Stimulated activated naive CD8-positive, alpha-beta T cell treated with anti-CD3 and anti-CD28 coated beads, Interleukin-15, Interleukin-2, amounts not matched to agents 100 U/mL and 50 U/mL, for 24 hours (primary cell): ENCODE measurements at regions not wholly inside any gene's neighbourhood (a gene's known extent, or its start where the extent isn't known, plus 50 kb on each side); places are given as distances from the start of the nearest gene placed in this dataset.

ENCODE experiments used
- ATAC-seq: fragments of 150-1000 bp; cut with Tn5 transposase; one replicate; pipeline ENCODE4 v1.10.0; 2021
- DNase-seq: peaks from one replicate; pipeline ENCODE4 v3.0.0; 2021

GRCh38 chr1:87927391-87928280, 599.0 kb downstream of the LMO4 start:
- DNase-seq: no peak
- no peak for ATAC-seq

GRCh38 chr1:87928623-87929022, 599.9 kb downstream of the LMO4 start:
- ATAC-seq: no peak
- no peak for DNase-seq

GRCh38 chr1:87929906-87930305, 601.2 kb downstream of the LMO4 start:
- DNase-seq (no peak), ATAC-seq (no peak)

GRCh38 chr1:87930796-87931195, 602.1 kb downstream of the LMO4 start:
- ATAC-seq: no peak
- DNase-seq: no peak

GRCh38 chr1:87933171-87933570, 604.5 kb downstream of the LMO4 start:
- DNase-seq (no peak), ATAC-seq (no peak)

GRCh38 chr1:87935130-87935529, 606.5 kb downstream of the LMO4 start:
- DNase-seq (no peak), ATAC-seq (no peak)

- ATAC-seq (no peak), DNase-seq (no peak)
Measured at GRCh38 chr1:87937831-87938395, 609.2 kb downstream of the LMO4 start.

GRCh38 chr1:87938631-87939030, 610.0 kb downstream of the LMO4 start:
- ATAC-seq (no peak), DNase-seq (no peak)

- ATAC-seq (no peak), DNase-seq (no peak)
Measured at GRCh38 chr1:87939444-87939843, 610.8 kb downstream of the LMO4 start.

GRCh38 chr1:87940421-87940820, 611.7 kb downstream of the LMO4 start:
- ATAC-seq (no peak), DNase-seq (no peak)

GRCh38 chr1:87941337-87941946, 612.8 kb downstream of the LMO4 start:
- no peak for DNase-seq
- ATAC-seq: no peak

- no peak for ATAC-seq
Measured at GRCh38 chr1:87942165-87942564, 613.5 kb downstream of the LMO4 start.

GRCh38 chr1:87949711-87950110, 621.0 kb downstream of the LMO4 start:
- ATAC-seq: no peak
- no peak for DNase-seq

More at GRCh38 chr1:87942165-87942564, 613.5 kb downstream of the LMO4 start:
- DNase-seq: no peak

- no peak for DNase-seq
- ATAC-seq: no peak
Measured at GRCh38 chr1:87950369-87950768, 621.7 kb downstream of the LMO4 start.

GRCh38 chr1:87951409-87951808, 622.7 kb downstream of the LMO4 start:
- ATAC-seq (no peak), DNase-seq (no peak)

- DNase-seq (no peak), ATAC-seq (no peak)
Measured at GRCh38 chr1:87951852-87952251, 623.2 kb downstream of the LMO4 start.

GRCh38 chr1:87953121-87953520, 624.4 kb downstream of the LMO4 start:
- ATAC-seq: no peak

GRCh38 chr1:87953732-87954344, 625.2 kb downstream of the LMO4 start:
- ATAC-seq (peak; percentile 49), DNase-seq (peak; percentile 45)

More at GRCh38 chr1:87953121-87953520, 624.4 kb downstream of the LMO4 start:
- no peak for DNase-seq

- no peak for ATAC-seq
- DNase-seq: no peak
Measured at GRCh38 chr1:87955038-87955437, 626.4 kb downstream of the LMO4 start.

- DNase-seq (no peak), ATAC-seq (no peak)
Measured at GRCh38 chr1:87956072-87956471, 627.4 kb downstream of the LMO4 start.

- DNase-seq (no peak), ATAC-seq (no peak)
Measured at GRCh38 chr1:87956750-87957149, 628.1 kb downstream of the LMO4 start.

- ATAC-seq: no peak
- DNase-seq: no peak
Measured at GRCh38 chr1:87957331-87957730, 628.7 kb downstream of the LMO4 start.

- ATAC-seq (no peak), DNase-seq (no peak)
Measured at GRCh38 chr1:87958201-87958600, 629.5 kb downstream of the LMO4 start.
